ENCODE measurements at regions not wholly inside any gene's neighbourhood (a gene's known extent, or its start where the extent isn't known, plus 50 kb on each side); places are given as distances from the start of the nearest gene placed in this dataset.

DNA sequence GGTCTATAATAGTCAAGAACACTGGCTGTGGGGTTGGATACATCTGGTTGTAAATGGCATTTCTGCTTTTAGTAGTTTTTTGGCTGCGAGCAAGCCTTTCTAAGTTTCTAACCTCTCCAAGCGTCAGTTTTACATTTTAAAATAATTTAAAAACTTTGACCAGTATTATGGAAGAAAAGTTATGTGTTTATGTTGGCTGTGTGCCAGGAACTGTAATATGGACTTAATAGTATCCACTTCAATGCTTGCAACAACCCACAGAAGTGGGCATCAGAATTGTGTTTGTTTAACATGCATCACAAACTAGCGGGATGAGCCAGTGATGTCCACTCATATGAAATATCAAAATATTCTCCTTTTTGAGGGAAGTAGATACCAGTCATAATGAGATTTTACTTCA, 844.2 kb downstream of the JRKL start:
- no peak overlapping the region for H3K9ac ChIP-seq (ENCODE audit: low read length)
- H3K27ac ChIP-seq (ENCODE audit: low read depth, low read length) = no peak overlapping the region
- H3K4me3 ChIP-seq (ENCODE audit: low read length) = no peak overlapping the region
- H4K8ac ChIP-seq (ENCODE audit: low read depth, low read length) = no peak overlapping the region
- H4K5ac ChIP-seq (ENCODE audit: low read length) = no peak overlapping the region
- no peak overlapping the region for H3K23ac ChIP-seq (ENCODE audit: low read length)
- H2BK15ac ChIP-seq (replicated peaks; ENCODE audit: low read depth) = no peak overlapping the region
- H3K27me3 ChIP-seq (ENCODE audit: insufficient read depth, low read length, poor library complexity) = no peaks in the 10 kb centered on the region
- H3K79me1 ChIP-seq (ENCODE audit: low read length) = no peaks in the 10 kb centered on the region
- H3K56ac ChIP-seq (ENCODE audit: low read length) = no peak overlapping the region
- H3K4me2 ChIP-seq (ENCODE audit: low read length) = no peak overlapping the region
- DNase-seq = no peak
- no peaks in the 10 kb centered on the region for H3K36me3 ChIP-seq (ENCODE audit: control insufficient read depth, insufficient read depth, low read length)
- no peak overlapping the region for H2AK5ac ChIP-seq (ENCODE audit: low read length)
- no peak overlapping the region for H3K18ac ChIP-seq (ENCODE audit: low read length)
- H2BK5ac ChIP-seq (ENCODE audit: low read length) = no peak overlapping the region
- H2BK120ac ChIP-seq (ENCODE audit: low read depth, low read length) = no peak overlapping the region
- no peaks in the 10 kb centered on the region for H3K79me2 ChIP-seq (ENCODE audit: control insufficient read depth, insufficient read depth, low read length)
- no peak overlapping the region for H3K4ac ChIP-seq (ENCODE audit: low read depth, low read length)
- H3K4me1 ChIP-seq (ENCODE audit: control insufficient read depth, low read depth, low read length) = no peaks in the 10 kb centered on the region
- WGBS (ENCODE audit: extremely low coverage, insufficient coverage, low lambda C conversion rate) = no CpG with 5 or more reads among the region's 3 CpGs

DNA sequence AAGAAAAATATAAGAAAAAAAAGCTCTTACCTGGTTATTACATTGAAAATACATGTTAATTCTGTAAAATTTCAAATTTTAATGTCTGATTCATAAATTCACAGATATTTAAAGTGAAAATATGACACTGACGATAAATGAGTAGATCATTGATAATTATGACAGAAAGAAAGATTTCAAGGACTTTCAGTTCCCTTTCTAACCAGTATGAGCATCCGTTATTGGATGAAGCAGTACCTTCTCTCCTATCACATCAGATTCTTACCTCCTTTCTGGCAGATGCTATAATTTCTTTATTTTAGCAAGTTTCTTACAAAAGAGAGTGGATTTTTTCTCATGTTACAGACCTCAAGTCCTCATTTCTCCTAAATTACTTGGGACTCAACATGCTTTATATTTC, 847.3 kb downstream of the JRKL start:
- H3K4me2 ChIP-seq (ENCODE audit: low read length) = no peak overlapping the region
- WGBS (ENCODE audit: extremely low coverage, insufficient coverage, low lambda C conversion rate) = no CpG with 5 or more reads among the region's 2 CpGs
- H3K23ac ChIP-seq (ENCODE audit: low read length) = no peak overlapping the region

DNA sequence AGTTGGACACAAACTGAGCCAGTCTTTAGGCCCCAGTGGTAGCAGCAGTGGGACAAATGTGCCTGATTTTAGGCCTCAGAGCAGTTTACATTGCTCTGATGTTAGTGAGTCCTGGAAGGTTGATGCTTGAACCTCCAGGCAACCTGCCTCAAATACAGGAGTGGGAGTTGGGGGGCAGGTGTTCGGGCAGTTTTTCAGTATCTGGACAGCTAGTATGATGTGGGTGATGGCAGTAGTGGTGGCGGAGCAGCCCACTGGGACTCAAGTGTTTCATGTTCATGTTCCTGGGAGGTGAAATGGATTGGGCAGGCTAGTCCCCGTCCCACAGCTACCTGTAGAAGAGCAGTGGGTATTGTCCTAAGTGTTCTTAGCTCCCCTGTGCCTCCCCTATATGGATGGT, 857.8 kb downstream of the JRKL start:
- Histone ChIP-seq H2AK5ac (ENCODE audit: low read length) (no peak overlapping the region), H2BK5ac (ENCODE audit: low read length) (no peak overlapping the region), H3K27ac (ENCODE audit: low read depth, low read length) (no peak overlapping the region), H3K9ac (ENCODE audit: low read length) (no peak overlapping the region), H3K4ac (ENCODE audit: low read depth, low read length) (no peak overlapping the region), H3K4me2 (ENCODE audit: low read length) (no peak overlapping the region), H3K23ac (ENCODE audit: low read length) (no peak overlapping the region), H4K8ac (ENCODE audit: low read depth, low read length) (no peak overlapping the region), H3K18ac (ENCODE audit: low read length) (no peak overlapping the region), H3K4me3 (ENCODE audit: low read length) (no peak overlapping the region), H3K79me2 (ENCODE audit: control insufficient read depth, insufficient read depth, low read length) (no peaks in the 10 kb centered on the region), H3K4me1 (ENCODE audit: control insufficient read depth, low read depth, low read length) (no peaks in the 10 kb centered on the region), H4K5ac (ENCODE audit: low read length) (no peak overlapping the region), H3K27me3 (ENCODE audit: insufficient read depth, low read length, poor library complexity) (no peaks in the 10 kb centered on the region), H2BK15ac (replicated peaks; ENCODE audit: low read depth) (no peak overlapping the region), H3K36me3 (ENCODE audit: control insufficient read depth, insufficient read depth, low read length) (no peaks in the 10 kb centered on the region), H2BK120ac (ENCODE audit: low read depth, low read length) (no peak overlapping the region), H3K56ac (ENCODE audit: low read length) (no peak overlapping the region), H3K79me1 (ENCODE audit: low read length) (no peaks in the 10 kb centered on the region)
- DNase-seq = no peak
- WGBS (ENCODE audit: extremely low coverage, insufficient coverage, low lambda C conversion rate) = no CpG with 5 or more reads among the region's 3 CpGs

More for the DNA sequence above, 847.3 kb downstream of the JRKL start:
- no peaks in the 10 kb centered on the region for H3K27me3 ChIP-seq (ENCODE audit: insufficient read depth, low read length, poor library complexity)
- H3K4ac ChIP-seq (ENCODE audit: low read depth, low read length) = no peak overlapping the region
- H2AK5ac ChIP-seq (ENCODE audit: low read length) = no peak overlapping the region
- no peak overlapping the region for H3K18ac ChIP-seq (ENCODE audit: low read length)
- no peaks in the 10 kb centered on the region for H3K79me2 ChIP-seq (ENCODE audit: control insufficient read depth, insufficient read depth, low read length)
- H3K36me3 ChIP-seq (ENCODE audit: control insufficient read depth, insufficient read depth, low read length) = no peaks in the 10 kb centered on the region
- no peak overlapping the region for H4K5ac ChIP-seq (ENCODE audit: low read length)
- H2BK5ac ChIP-seq (ENCODE audit: low read length) = no peak overlapping the region
- H4K8ac ChIP-seq (ENCODE audit: low read depth, low read length) = no peak overlapping the region
- no peak for DNase-seq
- no peak overlapping the region for H3K27ac ChIP-seq (ENCODE audit: low read depth, low read length)
- no peak overlapping the region for H2BK15ac ChIP-seq (replicated peaks; ENCODE audit: low read depth)
- no peaks in the 10 kb centered on the region for H3K4me1 ChIP-seq (ENCODE audit: control insufficient read depth, low read depth, low read length)
- H2BK120ac ChIP-seq (ENCODE audit: low read depth, low read length) = no peak overlapping the region
- H3K9ac ChIP-seq (ENCODE audit: low read length) = no peak overlapping the region
- H3K4me3 ChIP-seq (ENCODE audit: low read length) = no peak overlapping the region
- no peaks in the 10 kb centered on the region for H3K79me1 ChIP-seq (ENCODE audit: low read length)
- no peak overlapping the region for H3K56ac ChIP-seq (ENCODE audit: low read length)

DNA sequence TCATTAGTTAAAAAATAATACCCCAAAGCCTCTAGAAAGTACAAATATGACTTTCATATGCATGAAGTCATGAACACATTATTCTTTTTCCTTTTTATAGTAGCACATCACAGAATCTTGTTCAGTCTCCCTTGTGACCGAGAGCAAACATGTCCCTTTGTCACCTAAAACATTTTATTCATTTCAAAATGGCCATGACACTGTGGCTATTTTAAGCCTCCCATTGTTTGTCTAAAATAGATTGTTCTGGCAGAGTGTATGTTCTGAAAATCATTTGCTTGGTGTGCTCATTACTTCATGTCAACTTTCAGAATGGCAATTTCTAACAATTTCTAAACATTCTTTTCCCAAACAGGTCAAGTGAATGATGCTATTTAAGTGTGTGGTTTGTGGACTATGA, 865.0 kb downstream of the JRKL start:
- Histone ChIP-seq H3K79me2 (ENCODE audit: control insufficient read depth, insufficient read depth, low read length) (no peaks in the 10 kb centered on the region), H3K4me2 (ENCODE audit: low read length) (no peak overlapping the region), H4K5ac (ENCODE audit: low read length) (no peak overlapping the region), H3K9ac (ENCODE audit: low read length) (no peak overlapping the region), H2BK120ac (ENCODE audit: low read depth, low read length) (no peak overlapping the region), H2AK5ac (ENCODE audit: low read length) (no peak overlapping the region), H3K18ac (ENCODE audit: low read length) (no peak overlapping the region), H3K79me1 (ENCODE audit: low read length) (no peaks in the 10 kb centered on the region), H3K4me3 (ENCODE audit: low read length) (no peak overlapping the region), H4K8ac (ENCODE audit: low read depth, low read length) (no peak overlapping the region), H3K56ac (ENCODE audit: low read length) (no peak overlapping the region), H3K27me3 (ENCODE audit: insufficient read depth, low read length, poor library complexity) (no peaks in the 10 kb centered on the region), H2BK5ac (ENCODE audit: low read length) (no peak overlapping the region), H2BK15ac (replicated peaks; ENCODE audit: low read depth) (no peak overlapping the region), H3K36me3 (ENCODE audit: control insufficient read depth, insufficient read depth, low read length) (no peaks in the 10 kb centered on the region), H3K4ac (ENCODE audit: low read depth, low read length) (no peak overlapping the region), H3K4me1 (ENCODE audit: control insufficient read depth, low read depth, low read length) (no peaks in the 10 kb centered on the region), H3K23ac (ENCODE audit: low read length) (no peak overlapping the region), H3K27ac (ENCODE audit: low read depth, low read length) (no peak overlapping the region)
- WGBS (ENCODE audit: extremely low coverage, insufficient coverage, low lambda C conversion rate) = no CpG with 5 or more reads among the region's 1 CpG
- no peak for DNase-seq

DNA sequence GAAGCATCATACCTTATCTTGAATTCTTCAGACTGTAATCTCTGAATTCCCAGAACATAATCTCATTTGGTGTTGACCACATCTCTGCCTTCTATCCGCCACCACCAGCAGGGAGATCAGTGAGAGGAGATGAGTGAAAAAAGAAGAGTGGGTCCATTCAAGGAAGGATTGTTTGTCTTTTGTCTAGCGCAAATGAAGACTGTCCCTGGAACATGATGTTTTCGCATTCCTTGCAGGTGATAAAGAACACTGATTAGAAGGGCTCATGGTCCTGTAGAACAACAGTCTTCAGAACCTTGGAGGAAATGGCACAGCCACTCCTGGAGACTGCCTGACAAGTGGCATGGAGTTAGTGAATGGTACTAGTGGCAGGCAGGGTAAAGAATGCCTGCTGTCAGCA, 869.6 kb downstream of the JRKL start:
- no peak overlapping the region for H2BK120ac ChIP-seq (ENCODE audit: low read depth, low read length)
- DNase-seq = peak; percentile 56
- WGBS (ENCODE audit: extremely low coverage, insufficient coverage, low lambda C conversion rate) = no CpG with 5 or more reads among the region's 3 CpGs

DNA sequence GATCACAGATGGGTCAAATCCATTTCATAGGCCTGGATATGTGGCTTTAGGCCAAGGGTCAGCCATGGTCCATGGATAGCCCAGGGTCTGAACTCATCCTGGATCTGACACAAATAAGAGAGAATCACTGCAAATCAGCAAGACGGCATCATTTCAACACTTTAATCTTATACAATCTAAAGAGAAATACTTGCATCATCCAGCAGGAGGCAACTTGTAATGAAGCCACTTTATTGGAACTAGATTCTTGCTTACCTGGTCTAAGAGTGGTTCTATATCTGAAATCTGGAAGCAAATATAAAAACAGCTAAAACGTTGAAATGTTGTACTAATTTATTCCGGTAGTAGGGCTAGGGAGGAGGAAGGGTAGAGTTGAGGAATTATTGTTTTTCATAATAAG, 870.1 kb downstream of the JRKL start:
- Histone ChIP-seq H3K4me1 (ENCODE audit: control insufficient read depth, low read depth, low read length) (no peaks in the 10 kb centered on the region), H3K4me2 (ENCODE audit: low read length) (no peak overlapping the region), H3K4ac (ENCODE audit: low read depth, low read length) (no peak overlapping the region), H4K5ac (ENCODE audit: low read length) (no peak overlapping the region), H3K27ac (ENCODE audit: low read depth, low read length) (no peak overlapping the region), H2BK120ac (ENCODE audit: low read depth, low read length) (no peak overlapping the region), H3K23ac (ENCODE audit: low read length) (no peak overlapping the region), H3K79me2 (ENCODE audit: control insufficient read depth, insufficient read depth, low read length) (no peaks in the 10 kb centered on the region), H2BK5ac (ENCODE audit: low read length) (no peak overlapping the region), H3K56ac (ENCODE audit: low read length) (no peak overlapping the region), H3K36me3 (ENCODE audit: control insufficient read depth, insufficient read depth, low read length) (no peaks in the 10 kb centered on the region), H2BK15ac (replicated peaks; ENCODE audit: low read depth) (no peak overlapping the region), H3K4me3 (ENCODE audit: low read length) (no peak overlapping the region), H3K9ac (ENCODE audit: low read length) (no peak overlapping the region), H2AK5ac (ENCODE audit: low read length) (no peak overlapping the region), H3K27me3 (ENCODE audit: insufficient read depth, low read length, poor library complexity) (no peaks in the 10 kb centered on the region), H3K79me1 (ENCODE audit: low read length) (no peaks in the 10 kb centered on the region), H3K18ac (ENCODE audit: low read length) (no peak overlapping the region), H4K8ac (ENCODE audit: low read depth, low read length) (no peak overlapping the region)
- no CpG with 5 or more reads among the region's 3 CpGs for WGBS (ENCODE audit: extremely low coverage, insufficient coverage, low lambda C conversion rate)
- DNase-seq = peak; percentile 6

More for the DNA sequence above, 869.6 kb downstream of the JRKL start:
- Histone ChIP-seq H3K4me3 (ENCODE audit: low read length) (no peak overlapping the region), H4K8ac (ENCODE audit: low read depth, low read length) (no peak overlapping the region), H3K4me2 (ENCODE audit: low read length) (no peak overlapping the region), H3K79me2 (ENCODE audit: control insufficient read depth, insufficient read depth, low read length) (no peaks in the 10 kb centered on the region), H3K4ac (ENCODE audit: low read depth, low read length) (no peak overlapping the region), H3K9ac (ENCODE audit: low read length) (no peak overlapping the region), H2BK5ac (ENCODE audit: low read length) (no peak overlapping the region), H2AK5ac (ENCODE audit: low read length) (no peak overlapping the region), H3K79me1 (ENCODE audit: low read length) (no peaks in the 10 kb centered on the region), H3K27ac (ENCODE audit: low read depth, low read length) (no peak overlapping the region), H3K4me1 (ENCODE audit: control insufficient read depth, low read depth, low read length) (no peaks in the 10 kb centered on the region), H2BK15ac (replicated peaks; ENCODE audit: low read depth) (no peak overlapping the region), H4K5ac (ENCODE audit: low read length) (no peak overlapping the region), H3K27me3 (ENCODE audit: insufficient read depth, low read length, poor library complexity) (no peaks in the 10 kb centered on the region), H3K18ac (ENCODE audit: low read length) (no peak overlapping the region), H3K36me3 (ENCODE audit: control insufficient read depth, insufficient read depth, low read length) (no peaks in the 10 kb centered on the region), H3K56ac (ENCODE audit: low read length) (no peak overlapping the region), H3K23ac (ENCODE audit: low read length) (no peak overlapping the region)

All from mesendoderm (in vitro differentiated cells).